AG09319 (cell line): ENCODE measurements at regions not wholly inside any gene's neighbourhood (a gene's known extent, or its start where the extent isn't known, plus 50 kb on each side); places are given as distances from the start of the nearest gene placed in this dataset.
A peak's percentile ranks its signal among the peaks of the same experiment; 100 is the strongest.

Experiments
- DNase-seq: peaks from one replicate; pipeline ENCODE4 v3.0.0-alpha.2; 2010; ENCODE audit warnings: low read depth; ENCODE audit errors: extremely low read depth
- CTCF ChIP-seq: IDR thresholded peaks from 2 replicates; pipeline ENCODE4 v1.5.1; 2011; ENCODE audit warnings: low read depth, mild to moderate bottlenecking, inconsistent platforms, low read length, moderate library complexity

- no peak for TF ChIP-seq CTCF
- DNase-seq: no peak
Observed at GRCh38 chr14:85112762-85113161, 417.2 kb upstream of the FLRT2 start.

GRCh38 chr14:85115921-85116320 lies 414.0 kb upstream of the FLRT2 start:
- TF ChIP-seq CTCF: no peak
- no peak for DNase-seq

GRCh38 chr14:85118274-85118673 lies 411.7 kb upstream of the FLRT2 start:
- TF ChIP-seq CTCF: no peak
- DNase-seq: no peak

GRCh38 chr14:85122690-85123089 lies 407.3 kb upstream of the FLRT2 start:
- TF ChIP-seq CTCF: no peak
- DNase-seq: peak; percentile 7

GRCh38 chr14:85123755-85124154 lies 406.2 kb upstream of the FLRT2 start:
- TF ChIP-seq CTCF: no peak
- no peak for DNase-seq

GRCh38 chr14:85124631-85125290 lies 405.2 kb upstream of the FLRT2 start:
- DNase-seq: no peak
- TF ChIP-seq CTCF: no peak

GRCh38 chr14:85125291-85125670 lies 404.7 kb upstream of the FLRT2 start:
- no peak for DNase-seq
- no peak for TF ChIP-seq CTCF
